SK-N-SH (cell line): ENCODE measurements at regions not wholly inside any gene's neighbourhood (a gene's known extent, or its start where the extent isn't known, plus 50 kb on each side); places are given as distances from the start of the nearest gene placed in this dataset.

Experiments used
- CTCF ChIA-PET: fragments of 300-600, 350-600 bp; formaldehyde crosslinking; extraction: SDS; loops from one replicate; lab custom pipeline; 2021; lab: Yijun Ruan, JAX
- POLR2A ChIA-PET: fragments of 350-600 bp; sonication (Branson Sonifier 250); formaldehyde crosslinking; extraction: SDS; loops from one replicate; lab custom pipeline; 2020; ENCODE audit warnings: antibody characterized with exemption, inconsistent platforms; lab: Yijun Ruan, JAX
- DNase-seq: peaks from one replicate; pipeline ENCODE4 v3.0.0; 2012
- H2AFZ ChIP-seq: fragments of 200-600 bp; sonication (generic); 2 replicates; pipeline ENCODE4 v1.8.1; 2016; ENCODE audit warnings: antibody characterized with exemption, mild to moderate bottlenecking, low read depth
- H3F3A ChIP-seq: fragments of 200-600 bp; sonication (generic); replicated peaks from 2 replicates; pipeline ENCODE3; 2016; ENCODE audit warnings: antibody characterized with exemption, mild to moderate bottlenecking; ENCODE audit not compliant: insufficient read depth
- H3K27ac ChIP-seq, 2 experiments: fragments of 200-500 bp in 1 of 2; fragments of 200-600 bp in 1 of 2; sonication (Bioruptor generic) in 1 of 2; sonication (generic), shearing (Covaris generic) in 1 of 2; 2 replicates each; pipeline versions ENCODE4 v1.5.1 to v1.6.1; 2014 to 2016; ENCODE audit warnings: low read depth in 2 of 2, inconsistent platforms in 1 of 2, low read length in 1 of 2, mild to moderate bottlenecking in 1 of 2, mixed read lengths in 1 of 2
- H3K27me3 ChIP-seq: fragments of 200-600 bp; sonication (generic), shearing (Covaris generic); 2 replicates; pipeline ENCODE4 v1.6.1; 2016; ENCODE audit warnings: mixed run types; ENCODE audit not compliant: insufficient read depth
- H3K36me3 ChIP-seq, 2 experiments: fragments of 200-500 bp in 1 of 2; fragments of 200-600 bp in 1 of 2; sonication (Bioruptor generic) in 1 of 2; sonication (generic) in 1 of 2; replicated peaks in 1 of 2; 2 replicates each; pipeline versions ENCODE3 to v1.5.1; 2014 to 2016; ENCODE audit warnings: low read length in 1 of 2, mild to moderate bottlenecking in 1 of 2; ENCODE audit not compliant: insufficient read depth in 2 of 2, control insufficient read depth in 1 of 2
- H3K4me1 ChIP-seq, 2 experiments: fragments of 200-500 bp in 1 of 2; fragments of 200-600 bp in 1 of 2; sonication (Bioruptor generic) in 1 of 2; sonication (generic), shearing (Covaris generic) in 1 of 2; 2 replicates each; pipeline versions ENCODE4 v1.5.1 to v1.6.1; 2014 to 2016; ENCODE audit warnings: low read depth in 1 of 2, low read length in 1 of 2, mixed run types in 1 of 2; ENCODE audit not compliant: insufficient read depth in 2 of 2, control insufficient read depth in 1 of 2
- H3K4me2 ChIP-seq: fragments of 200-600 bp; sonication (generic), shearing (Covaris generic); 2 replicates; pipeline ENCODE4 v1.6.1; 2017; ENCODE audit warnings: mixed run types
- H3K4me3 ChIP-seq, 2 experiments: fragments of 200-500 bp in 1 of 2; fragments of 200-600 bp in 1 of 2; sonication (Bioruptor generic) in 1 of 2; sonication (generic), shearing (Covaris generic) in 1 of 2; 2 replicates each; pipeline versions ENCODE4 v1.5.1 to v1.8.1; 2014 to 2016; ENCODE audit warnings: low read depth in 2 of 2, inconsistent platforms in 1 of 2, low read length in 1 of 2, mild to moderate bottlenecking in 1 of 2, mixed read lengths in 1 of 2, moderate library complexity in 1 of 2
- H3K79me2 ChIP-seq: fragments of 200-600 bp; sonication (generic); 2 replicates; pipeline ENCODE4 v1.8.1; 2017; ENCODE audit warnings: mild to moderate bottlenecking; ENCODE audit not compliant: insufficient read depth
- H3K9ac ChIP-seq: fragments of 200-600 bp; sonication (generic); 2 replicates; pipeline ENCODE4 v1.6.1; 2017; ENCODE audit warnings: mixed run types
- H3K9me2 ChIP-seq: fragments of 200-600 bp; sonication (generic); 2 replicates; pipeline ENCODE4 v1.6.1; 2017; ENCODE audit warnings: mixed run types
- H3K9me3 ChIP-seq: fragments of 200-600 bp; sonication (generic); 2 replicates; pipeline ENCODE4 v1.6.1; 2017; ENCODE audit warnings: mixed run types, mild to moderate bottlenecking, moderate library complexity
- H4K20me1 ChIP-seq: fragments of 200-600 bp; sonication (generic); 2 replicates; pipeline ENCODE4 v1.6.1; 2017; ENCODE audit warnings: mild to moderate bottlenecking, mixed run types; ENCODE audit not compliant: insufficient read depth
- CHD2 ChIP-seq: fragments of 150-350 bp; IDR thresholded peaks from 2 replicates; pipeline ENCODE4 v1.6.1; 2018; ENCODE audit warnings: low read length; ENCODE audit not compliant: partially characterized antibody
- ELF1 ChIP-seq: IDR thresholded peaks from 2 replicates; pipeline ENCODE4 v1.4.0; 2012
- EP300 ChIP-seq, 2 experiments: IDR thresholded peaks; 2 replicates each; pipeline versions ENCODE4 v1.4.0 to v1.6.1; 2012; ENCODE audit warnings: borderline replicate concordance in 1 of 2, low read depth in 1 of 2, low read length in 1 of 2
- FOSL2 ChIP-seq: IDR thresholded peaks from 2 replicates; pipeline ENCODE4 v1.4.0; 2012; ENCODE audit warnings: low read depth, mild to moderate bottlenecking, moderate library complexity, borderline replicate concordance
- FOXJ3 ChIP-seq: sonication (generic); formaldehyde crosslinking; IDR thresholded peaks from 2 replicates; pipeline ENCODE4 v1.5.1; 2020; ENCODE audit warnings: mild to moderate bottlenecking, missing genetic modification reagents
- FOXM1 ChIP-seq: IDR thresholded peaks from 2 replicates; pipeline ENCODE4 v1.4.0; 2012; ENCODE audit warnings: low read depth, mild to moderate bottlenecking
- GABPA ChIP-seq: IDR thresholded peaks from 2 replicates; pipeline ENCODE4 v1.4.0; 2012; ENCODE audit warnings: low read depth, mild to moderate bottlenecking
- GATA2 ChIP-seq: sonication (generic); formaldehyde crosslinking; IDR thresholded peaks from 2 replicates; pipeline ENCODE4 v1.5.0; 2020; ENCODE audit warnings: mild to moderate bottlenecking, missing genetic modification reagents
- MEF2A ChIP-seq: IDR thresholded peaks from 2 replicates; pipeline ENCODE4 v1.4.0; 2012; ENCODE audit warnings: low read depth, borderline replicate concordance
- MXI1 ChIP-seq: IDR thresholded peaks from 2 replicates; pipeline ENCODE4 v1.6.1; 2012; ENCODE audit warnings: mild to moderate bottlenecking, low read depth, low read length, improper control_type of control experiment
- NFIC ChIP-seq: IDR thresholded peaks from 2 replicates; pipeline ENCODE4 v1.4.0; 2012; ENCODE audit warnings: borderline replicate concordance
- NRF1 ChIP-seq: IDR thresholded peaks from 2 replicates; pipeline ENCODE4 v1.6.1; 2012; ENCODE audit warnings: low read depth, mild to moderate bottlenecking, low read length
- POLR2AphosphoS5 ChIP-seq: IDR thresholded peaks from 2 replicates; pipeline ENCODE4 v1.6.1; 2012; ENCODE audit warnings: low read depth, low read length
- RAD21 ChIP-seq: IDR thresholded peaks from 2 replicates; pipeline ENCODE4 v1.6.1; 2012; ENCODE audit warnings: mild to moderate bottlenecking, low read length
- RCOR1 ChIP-seq: fragments of 150-350 bp; IDR thresholded peaks from 2 replicates; pipeline ENCODE4 v1.6.1; 2017; ENCODE audit warnings: antibody characterized with exemption, low read length
- RFX5 ChIP-seq: IDR thresholded peaks from 2 replicates; pipeline ENCODE4 v1.6.1; 2012; ENCODE audit warnings: mild to moderate bottlenecking, improper control_type of control experiment, low read length
- RXRA ChIP-seq: IDR thresholded peaks from 2 replicates; pipeline ENCODE4 v1.4.0; 2012; ENCODE audit warnings: low read depth, mild to moderate bottlenecking, borderline replicate concordance
- SIN3A ChIP-seq: IDR thresholded peaks from 2 replicates; pipeline ENCODE4 v1.6.1; 2012; ENCODE audit warnings: low read depth, mild to moderate bottlenecking, low read length, moderate library complexity, borderline replicate concordance
- SMC3 ChIP-seq: IDR thresholded peaks from 2 replicates; pipeline ENCODE4 v1.6.1; 2012; ENCODE audit warnings: low read depth, low read length, improper control_type of control experiment
- TEAD4 ChIP-seq: IDR thresholded peaks from 2 replicates; pipeline ENCODE4 v1.4.0; 2012; ENCODE audit warnings: mild to moderate bottlenecking, borderline replicate concordance; ENCODE audit not compliant: insufficient read depth
- YY1 ChIP-seq: IDR thresholded peaks from 2 replicates; pipeline ENCODE4 v1.4.0; 2012; ENCODE audit warnings: low read depth, mild to moderate bottlenecking
- WGBS: methylation state at CpG from one replicate; pipeline ENCODE4 v1.1.6; 2017; ENCODE audit warnings: low lambda C conversion rate; 5-methylcytosine and 5-hydroxymethylcytosine counted together
- TF ChIP-seq, protein P1 (sequence below): IDR thresholded peaks from 2 replicates; pipeline ENCODE4; 2012
- TF ChIP-seq, protein P2 (sequence below): fragments of 150-350 bp; IDR thresholded peaks from 2 replicates; pipeline ENCODE4 v1.6.1; 2016; ENCODE audit warnings: mild to moderate bottlenecking, low read depth, low read length

DNA sequence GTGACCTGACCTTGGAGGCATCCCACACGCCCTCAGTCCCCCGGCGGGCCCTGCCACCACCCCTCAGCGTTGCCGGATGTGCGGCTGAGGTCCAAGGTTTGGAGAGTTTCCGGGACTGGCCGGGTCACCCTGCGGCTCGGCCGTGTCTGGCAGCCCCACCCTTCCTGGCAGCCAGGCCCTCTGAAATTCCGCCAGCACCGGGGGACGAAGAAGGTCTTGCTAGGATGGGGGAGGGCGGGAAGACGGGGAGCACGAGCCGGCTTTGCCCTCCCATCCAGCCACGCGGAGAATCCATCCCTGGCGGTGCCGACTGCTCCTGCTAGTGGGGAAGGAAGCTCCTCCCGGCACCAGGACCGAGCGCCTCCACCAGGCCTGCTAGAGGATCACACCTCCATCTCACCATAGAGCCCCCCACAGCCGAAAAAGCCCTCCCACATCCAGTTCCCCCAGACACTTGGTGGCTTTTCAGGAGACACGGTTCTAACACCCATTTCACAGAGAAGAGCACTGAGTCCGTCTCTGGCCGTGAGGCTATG, 81.5 kb downstream of the CPN2 start:
- Histone ChIP-seq H3K4me3 (no peak overlapping the region), H3K9ac (no peak overlapping the region)
- CTCF ChIA-PET, result interaction anchor here (1.0 to 5.6 kb wide), 5 partner anchors 12 to 604 kb away, joined by 3 to 48 read pairs (median 4); no protein-coding TSS in a partner anchor

DNA sequence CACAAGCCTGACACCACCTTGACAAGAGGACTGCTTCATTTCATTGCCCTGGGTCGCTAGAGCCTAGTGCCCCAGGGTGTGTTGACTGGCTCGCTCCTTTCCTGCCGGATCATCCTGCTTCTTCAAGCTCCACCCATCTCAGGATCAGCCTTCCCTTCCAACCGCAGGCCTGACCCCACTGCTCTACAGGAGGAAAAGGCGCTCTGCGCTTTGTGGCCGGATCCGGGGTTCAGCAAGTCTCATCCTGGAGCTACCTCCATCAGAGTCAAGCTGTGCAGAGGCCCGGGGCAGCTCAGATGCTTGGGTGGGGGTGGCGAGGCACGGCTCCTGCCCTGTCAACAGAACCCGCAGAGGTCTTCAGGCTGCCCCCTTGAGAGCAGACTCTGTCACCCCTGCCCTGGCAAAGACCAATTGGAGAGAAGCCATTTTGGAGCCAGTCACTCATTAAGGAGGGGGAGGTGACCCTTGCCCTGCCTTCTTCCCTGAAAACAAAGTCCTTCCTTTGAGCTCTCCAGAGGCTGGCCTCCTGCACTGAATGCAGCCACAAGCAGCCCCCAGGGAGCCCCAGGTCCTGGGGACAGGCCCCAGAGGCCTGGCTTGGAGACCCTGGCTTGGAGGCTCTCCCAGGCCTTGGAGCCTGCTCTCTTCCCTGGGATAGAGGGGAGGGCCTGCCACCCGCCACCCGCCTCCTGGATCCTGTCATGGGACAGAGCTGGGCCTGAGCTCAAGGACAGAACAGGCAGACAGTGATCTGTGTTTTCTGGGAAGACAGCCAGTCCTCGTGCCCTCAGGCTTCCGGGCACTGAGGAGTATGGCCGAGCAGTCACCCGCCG, 80.3 kb downstream of the CPN2 start:
- no peak overlapping the region for H3K4me3 ChIP-seq
- no peaks in the 10 kb centered on the region for H3K27me3 ChIP-seq
- no peaks in the 10 kb centered on the region for H3K36me3 ChIP-seq
- ChIA-PET CTCF (interaction anchor here (1.0 to 5.6 kb wide), 12 partner anchors 9 to 133 kb away, joined by 3 to 48 read pairs (median 6); no protein-coding TSS in a partner anchor), POLR2A (interaction anchor here (0.7 to 4.5 kb wide), 13 partner anchors 12 to 503 kb away, joined by 3 to 49 read pairs (median 6); no protein-coding TSS in a partner anchor)
- no peaks in the 10 kb centered on the region for H3K9me2 ChIP-seq
- peaks cover 6 to 72% of the 10 kb centered on the region in 2 experiments; a peak in 3 of 4 replicates for H3K4me1 ChIP-seq
- no peak overlapping the region for H3K9ac ChIP-seq
- WGBS, result 62% methylated on average over 11 of the region's 19 CpGs
- peak; percentile 93 for DNase-seq
- peak overlapping the region; percentile 48 to 99 for H3K27ac ChIP-seq
- H2AFZ ChIP-seq, result peak overlapping the region; percentile 47; the same call in 1 of the 2 replicates
- no peaks in the 10 kb centered on the region for H4K20me1 ChIP-seq
- H3F3A ChIP-seq, result peaks cover 13% of the 10 kb centered on the region
- no peaks in the 10 kb centered on the region for H3K9me3 ChIP-seq
- H3K79me2 ChIP-seq, result no peaks in the 10 kb centered on the region
- H3K4me2 ChIP-seq, result peak overlapping the region; percentile 19; the same call in 1 of the 2 replicates
- TF ChIP-seq MXI1 (no peak), FOSL2 (no peak), FOXJ3 (CRISPR knock-in tag) (peak; percentile 97; the same call in 1 of the 2 replicates), RAD21 (peak; percentile 42; the same call in 1 of the 2 replicates), FOXM1 (no peak), POLR2AphosphoS5 (0 out of 2 replicates have a peak, but pooled peaks have one; percentile 38), NFIC (peak; percentile 54; the same call in 1 of the 2 replicates), TEAD4 (no peak), CHD2 (no peak), NRF1 (no peak), SIN3A (no peak), RFX5 (no peak), YY1 (no peak), SMC3 (no peak), MEF2A (no peak), GABPA (no peak), RCOR1 (peak; percentile 82), ELF1 (no peak), EP300 (IDR thresholded peaks at IDR 0.05; ENCODE audit: borderline replicate concordance in 1 of 2, low read depth in 1 of 2, low read length in 1 of 2) (peak in 1 of 2 experiments; percentile 98; a peak in 2 of 4 replicates)
- TF ChIP-seq, protein P1, sequence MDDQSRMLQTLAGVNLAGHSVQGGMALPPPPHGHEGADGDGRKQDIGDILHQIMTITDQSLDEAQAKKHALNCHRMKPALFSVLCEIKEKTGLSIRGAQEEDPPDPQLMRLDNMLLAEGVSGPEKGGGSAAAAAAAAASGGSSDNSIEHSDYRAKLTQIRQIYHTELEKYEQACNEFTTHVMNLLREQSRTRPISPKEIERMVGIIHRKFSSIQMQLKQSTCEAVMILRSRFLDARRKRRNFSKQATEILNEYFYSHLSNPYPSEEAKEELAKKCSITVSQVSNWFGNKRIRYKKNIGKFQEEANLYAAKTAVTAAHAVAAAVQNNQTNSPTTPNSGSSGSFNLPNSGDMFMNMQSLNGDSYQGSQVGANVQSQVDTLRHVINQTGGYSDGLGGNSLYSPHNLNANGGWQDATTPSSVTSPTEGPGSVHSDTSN, result no peak
- TF ChIP-seq, protein P2, sequence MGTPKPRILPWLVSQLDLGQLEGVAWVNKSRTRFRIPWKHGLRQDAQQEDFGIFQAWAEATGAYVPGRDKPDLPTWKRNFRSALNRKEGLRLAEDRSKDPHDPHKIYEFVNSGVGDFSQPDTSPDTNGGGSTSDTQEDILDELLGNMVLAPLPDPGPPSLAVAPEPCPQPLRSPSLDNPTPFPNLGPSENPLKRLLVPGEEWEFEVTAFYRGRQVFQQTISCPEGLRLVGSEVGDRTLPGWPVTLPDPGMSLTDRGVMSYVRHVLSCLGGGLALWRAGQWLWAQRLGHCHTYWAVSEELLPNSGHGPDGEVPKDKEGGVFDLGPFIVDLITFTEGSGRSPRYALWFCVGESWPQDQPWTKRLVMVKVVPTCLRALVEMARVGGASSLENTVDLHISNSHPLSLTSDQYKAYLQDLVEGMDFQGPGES, result no peak

More for the DNA sequence above, 81.5 kb downstream of the CPN2 start:
- 93% methylated on average over 22 of the region's 29 CpGs for WGBS
- Histone ChIP-seq H3K79me2 (no peaks in the 10 kb centered on the region), H3F3A (peaks cover 6% of the 10 kb centered on the region), H3K9me3 (no peaks in the 10 kb centered on the region), H3K27ac (peak overlapping the region in 1 of 2 experiments; percentile 99; a peak in 1 of 4 replicates), H3K27me3 (no peaks in the 10 kb centered on the region), H2AFZ (no peak overlapping the region), H3K4me2 (no peak overlapping the region), H4K20me1 (no peaks in the 10 kb centered on the region), H3K36me3 (no peaks in the 10 kb centered on the region), H3K4me1 (peaks cover 6 to 70% of the 10 kb centered on the region in 2 experiments; a peak in 3 of 4 replicates), H3K9me2 (no peaks in the 10 kb centered on the region)
- no peak for TF ChIP-seq RXRA
- no peak for TF ChIP-seq SMC3
- TF ChIP-seq GATA2 (CRISPR knock-in tag), result no peak
- TF ChIP-seq POLR2AphosphoS5, result no peak
- TF ChIP-seq RCOR1, result no peak
- no peak for TF ChIP-seq RAD21
- no peak for TF ChIP-seq RFX5
- DNase-seq, result peak; percentile 46
- POLR2A ChIA-PET, result interaction anchor here (2.7 kb wide), 1 partner anchor 19 kb away, joined by 27 read pairs; no protein-coding TSS in a partner anchor
